ENCODE measurements at regions not wholly inside any gene's neighbourhood (a gene's known extent, or its start where the extent isn't known, plus 50 kb on each side); places are given as distances from the start of the nearest gene placed in this dataset.

DNA sequence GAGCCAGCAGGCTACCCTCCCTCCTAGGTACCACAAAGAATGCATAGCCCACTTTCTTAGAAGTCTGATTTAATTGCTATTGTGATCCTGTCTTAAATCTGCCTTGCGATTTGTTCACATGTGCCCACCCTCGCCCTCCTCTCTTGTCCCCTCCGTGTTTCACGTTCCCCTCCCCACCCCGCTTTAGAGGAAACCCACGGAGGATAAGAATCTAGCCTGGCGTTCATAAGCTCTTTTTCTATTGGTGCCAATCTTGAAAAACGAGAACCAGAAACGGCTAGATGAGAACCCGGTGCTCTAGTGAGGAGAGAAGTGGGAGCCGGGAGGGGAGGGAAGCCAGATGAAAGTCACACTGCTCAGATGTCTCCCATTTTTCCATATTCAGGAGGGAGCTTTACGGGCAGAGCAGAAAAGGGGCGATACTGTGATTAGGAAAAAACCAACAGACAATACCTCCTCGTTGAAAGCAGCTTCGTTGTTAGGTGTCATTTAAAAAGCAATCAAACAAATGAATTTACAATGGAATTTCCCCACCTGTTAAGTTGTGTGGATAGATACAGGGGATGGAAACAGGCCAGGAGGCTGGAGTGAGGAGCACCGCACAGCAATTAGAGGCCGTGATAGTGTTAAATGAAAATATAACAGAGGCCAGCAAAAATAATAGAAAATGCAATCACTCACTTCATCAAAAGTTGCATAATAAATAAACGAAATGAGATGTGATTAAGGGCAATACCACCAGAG, 272.1 kb downstream of the GATA3 start:
- TF ChIP-seq SUZ12 (IDR thresholded peaks at IDR 0.05; ENCODE audit: extremely low read depth, insufficient read depth, insufficient read length) (no peak), YY1 (IDR thresholded peaks at IDR 0.05; ENCODE audit: insufficient read depth, insufficient read length) (no peak), ZNF274 (IDR thresholded peaks at IDR 0.05; ENCODE audit: low read depth, low read length) (no peak)
